ENCODE measurements at regions not wholly inside any gene's neighbourhood (a gene's known extent, or its start where the extent isn't known, plus 50 kb on each side); places are given as distances from the start of the nearest gene placed in this dataset.
"Not testable (repeated sequence)": the region's sequence is repeated elsewhere in the genome, so short reads cannot be mapped to it uniquely, and the experiment has no call there.

DNA sequence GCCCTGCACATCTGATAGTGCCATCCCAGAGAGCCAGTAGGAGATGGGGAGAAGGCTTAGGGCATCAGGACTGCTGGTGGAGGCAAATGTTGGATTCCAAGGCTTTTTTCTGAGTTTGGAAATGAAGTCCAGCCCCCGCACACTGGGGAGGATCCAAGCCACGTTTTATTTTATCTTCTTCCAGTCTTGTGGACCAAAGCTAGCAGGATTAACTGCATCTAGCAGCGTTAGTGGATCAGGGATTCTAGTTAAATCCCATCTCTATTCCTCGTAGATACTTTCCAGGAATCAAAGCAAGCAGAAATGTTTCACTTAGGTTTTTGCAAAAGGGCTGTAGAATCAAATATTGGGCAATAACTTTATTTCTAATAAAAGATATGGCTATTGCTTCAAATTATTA, 114.7 kb upstream of the OR13F1 start:
- Histone ChIP-seq H3K4me3 (ENCODE audit: control insufficient read depth in 1 of 7, extremely low read depth in 1 of 7, insufficient read depth in 4 of 7, low read depth in 2 of 7, low read length in 6 of 7) (no peak overlapping the region), H3K27ac (ENCODE audit: insufficient read depth in 1 of 2, low read depth in 1 of 2, low read length in 2 of 2, poor library complexity in 1 of 2, severe bottlenecking in 2 of 2) (no peak overlapping the region), H3K9me3 (ENCODE audit: control extremely low read depth in 1 of 5, control insufficient read depth in 4 of 5, insufficient read depth in 2 of 5, low read depth in 1 of 5, low read length in 4 of 5) (no peaks in the 10 kb centered on the region), H3K27me3 (replicated peaks in 2 of 5; ENCODE audit: control insufficient read depth in 4 of 5, insufficient read depth in 5 of 5, low read length in 4 of 5) (peaks cover 0 to 2% (median 0%) of the 10 kb centered on the region in 5 experiments), H3K4me1 (ENCODE audit: control extremely low read depth in 1 of 4, control insufficient read depth in 4 of 4, insufficient read depth in 4 of 4, low read length in 3 of 4) (no peaks in the 10 kb centered on the region), H3K36me3 (ENCODE audit: control insufficient read depth in 4 of 4, insufficient read depth in 4 of 4, low read length in 3 of 4) (no peaks in the 10 kb centered on the region)
- 97% methylated on average over 3 of the region's 4 CpGs for WGBS (ENCODE audit: insufficient coverage)
- ChIA-PET POLR2A (no interaction called here), CTCF (no interaction called here)
- DNase-seq: no peak

DNA sequence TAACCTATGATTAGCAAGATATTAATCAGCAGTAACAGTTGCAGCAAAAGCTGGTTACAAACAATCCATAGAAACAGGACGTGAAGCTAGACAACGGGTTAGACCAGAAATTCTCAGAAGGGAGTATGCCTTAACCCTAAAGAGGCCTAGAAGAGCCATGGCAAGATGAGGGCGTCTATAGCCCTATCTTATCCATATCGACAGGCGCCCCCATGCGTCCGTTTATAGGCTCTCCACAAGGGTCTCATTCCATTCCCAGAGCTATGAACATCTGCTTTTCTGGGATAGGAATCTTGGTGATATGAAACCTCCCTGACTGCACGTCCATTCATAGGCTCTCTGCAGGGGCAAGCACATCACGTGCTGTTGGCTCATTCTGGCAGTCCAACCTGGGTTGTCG, 109.2 kb upstream of the OR13F1 start:
- WGBS (ENCODE audit: insufficient coverage): 69% methylated on average over 8 of the region's 10 CpGs
- CTCF ChIA-PET; H3K9me3 ChIP-seq (ENCODE audit: control extremely low read depth in 1 of 5, control insufficient read depth in 4 of 5, insufficient read depth in 2 of 5, low read depth in 1 of 5, low read length in 4 of 5); H3K27me3 ChIP-seq (replicated peaks in 2 of 5; ENCODE audit: control insufficient read depth in 4 of 5, insufficient read depth in 5 of 5, low read length in 4 of 5); H3K4me3 ChIP-seq (ENCODE audit: control insufficient read depth in 1 of 7, extremely low read depth in 1 of 7, insufficient read depth in 4 of 7, low read depth in 2 of 7, low read length in 6 of 7); H3K27ac ChIP-seq (ENCODE audit: insufficient read depth in 1 of 2, low read depth in 1 of 2, low read length in 2 of 2, poor library complexity in 1 of 2, severe bottlenecking in 2 of 2); POLR2A ChIA-PET; H3K36me3 ChIP-seq (ENCODE audit: control insufficient read depth in 4 of 4, insufficient read depth in 4 of 4, low read length in 3 of 4); H3K4me1 ChIP-seq (ENCODE audit: control extremely low read depth in 1 of 4, control insufficient read depth in 4 of 4, insufficient read depth in 4 of 4, low read length in 3 of 4); DNase-seq: not testable (repeated sequence)

DNA sequence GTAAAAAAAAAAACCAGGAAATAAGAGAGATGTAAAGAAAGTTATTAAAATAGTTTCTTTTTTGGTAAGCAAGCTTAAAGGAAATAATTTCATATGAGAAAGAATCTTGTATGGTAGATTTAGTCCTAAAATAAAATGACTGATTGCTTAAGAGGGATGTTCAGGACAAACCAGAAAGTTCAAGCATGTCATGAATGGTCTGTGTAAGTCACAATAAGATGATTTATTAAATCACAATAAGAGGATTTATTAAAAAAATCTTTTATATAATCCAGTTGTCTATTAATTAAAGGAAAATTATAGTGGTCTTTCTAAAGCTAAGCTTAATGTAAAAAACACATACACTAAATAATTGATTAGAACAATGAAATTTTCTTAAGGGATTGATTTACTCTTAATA, 91.8 kb upstream of the OR13F1 start:
- Histone ChIP-seq H3K4me3 (ENCODE audit: control insufficient read depth in 1 of 7, extremely low read depth in 1 of 7, insufficient read depth in 4 of 7, low read depth in 2 of 7, low read length in 6 of 7) (no peak overlapping the region), H3K36me3 (ENCODE audit: control insufficient read depth in 4 of 4, insufficient read depth in 4 of 4, low read length in 3 of 4) (no peaks in the 10 kb centered on the region), H3K4me1 (ENCODE audit: control extremely low read depth in 1 of 4, control insufficient read depth in 4 of 4, insufficient read depth in 4 of 4, low read length in 3 of 4) (no peaks in the 10 kb centered on the region), H3K27ac (ENCODE audit: insufficient read depth in 1 of 2, low read depth in 1 of 2, low read length in 2 of 2, poor library complexity in 1 of 2, severe bottlenecking in 2 of 2) (no peak overlapping the region), H3K27me3 (replicated peaks in 2 of 5; ENCODE audit: control insufficient read depth in 4 of 5, insufficient read depth in 5 of 5, low read length in 4 of 5) (no peaks in the 10 kb centered on the region), H3K9me3 (ENCODE audit: control extremely low read depth in 1 of 5, control insufficient read depth in 4 of 5, insufficient read depth in 2 of 5, low read depth in 1 of 5, low read length in 4 of 5) (peaks cover 0 to 13% (median 2%) of the 10 kb centered on the region in 5 experiments)
- ChIA-PET CTCF (no interaction called here), POLR2A (no interaction called here)
- DNase-seq: no peak

DNA sequence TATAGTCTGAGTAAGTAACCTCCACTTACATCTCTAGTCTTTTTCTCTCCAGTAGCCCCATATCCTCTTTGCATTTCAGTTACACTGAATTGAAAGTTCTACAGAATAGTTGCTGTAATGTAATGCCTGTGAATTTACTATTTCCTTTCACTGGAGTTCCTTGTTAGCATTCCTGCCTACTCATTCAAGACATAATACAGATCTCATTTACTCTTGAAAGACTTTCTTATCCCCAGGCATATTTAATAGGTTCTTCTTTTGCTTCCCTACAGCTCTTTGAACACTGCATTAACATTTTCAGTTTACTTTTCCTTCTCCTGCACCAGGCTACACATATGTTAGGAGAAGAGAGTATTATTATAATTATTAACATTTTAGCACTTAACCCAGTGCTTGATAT, 87.6 kb upstream of the OR13F1 start:
- Histone ChIP-seq H3K27ac (ENCODE audit: insufficient read depth in 1 of 2, low read depth in 1 of 2, low read length in 2 of 2, poor library complexity in 1 of 2, severe bottlenecking in 2 of 2) (no peak overlapping the region), H3K9me3 (ENCODE audit: control extremely low read depth in 1 of 5, control insufficient read depth in 4 of 5, insufficient read depth in 2 of 5, low read depth in 1 of 5, low read length in 4 of 5) (peaks cover 0 to 13% (median 1%) of the 10 kb centered on the region in 5 experiments), H3K27me3 (replicated peaks in 2 of 5; ENCODE audit: control insufficient read depth in 4 of 5, insufficient read depth in 5 of 5, low read length in 4 of 5) (no peaks in the 10 kb centered on the region), H3K36me3 (ENCODE audit: control insufficient read depth in 4 of 4, insufficient read depth in 4 of 4, low read length in 3 of 4) (no peaks in the 10 kb centered on the region), H3K4me1 (ENCODE audit: control extremely low read depth in 1 of 4, control insufficient read depth in 4 of 4, insufficient read depth in 4 of 4, low read length in 3 of 4) (no peaks in the 10 kb centered on the region), H3K4me3 (ENCODE audit: control insufficient read depth in 1 of 7, extremely low read depth in 1 of 7, insufficient read depth in 4 of 7, low read depth in 2 of 7, low read length in 6 of 7) (no peak overlapping the region)
- CTCF ChIA-PET: no interaction called here
- no peak for DNase-seq
- POLR2A ChIA-PET: no interaction called here

DNA sequence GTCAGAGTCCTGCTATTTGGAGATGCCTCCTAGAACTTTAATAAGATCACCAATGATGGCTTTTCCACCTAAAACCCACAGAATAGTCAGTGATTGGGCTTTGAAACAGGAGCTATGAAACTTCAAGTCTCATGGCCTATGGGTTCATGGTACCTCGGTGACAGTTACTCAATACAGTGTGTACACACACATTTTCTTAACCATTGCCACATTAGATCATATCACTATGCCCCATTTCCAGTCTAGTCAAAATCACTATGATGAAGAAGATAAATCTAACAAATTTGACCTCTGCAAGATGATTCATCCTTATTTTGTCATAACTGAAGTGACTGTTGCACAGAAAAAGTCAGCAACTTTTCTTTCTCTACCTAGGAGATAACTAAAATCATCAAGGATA, 86.8 kb upstream of the OR13F1 start:
- no peak for DNase-seq
- H3K27ac ChIP-seq (ENCODE audit: insufficient read depth in 1 of 2, low read depth in 1 of 2, low read length in 2 of 2, poor library complexity in 1 of 2, severe bottlenecking in 2 of 2): no peak overlapping the region
- H3K27me3 ChIP-seq (replicated peaks in 2 of 5; ENCODE audit: control insufficient read depth in 4 of 5, insufficient read depth in 5 of 5, low read length in 4 of 5): no peaks in the 10 kb centered on the region
- CTCF ChIA-PET: no interaction called here
- peaks cover 0 to 13% (median 1%) of the 10 kb centered on the region in 5 experiments for H3K9me3 ChIP-seq (ENCODE audit: control extremely low read depth in 1 of 5, control insufficient read depth in 4 of 5, insufficient read depth in 2 of 5, low read depth in 1 of 5, low read length in 4 of 5)
- H3K4me1 ChIP-seq (ENCODE audit: control extremely low read depth in 1 of 4, control insufficient read depth in 4 of 4, insufficient read depth in 4 of 4, low read length in 3 of 4): no peaks in the 10 kb centered on the region
- no peak overlapping the region for H3K4me3 ChIP-seq (ENCODE audit: control insufficient read depth in 1 of 7, extremely low read depth in 1 of 7, insufficient read depth in 4 of 7, low read depth in 2 of 7, low read length in 6 of 7)
- POLR2A ChIA-PET: no interaction called here
- no CpG with 5 or more reads among the region's 1 CpG for WGBS (ENCODE audit: insufficient coverage)
- no peaks in the 10 kb centered on the region for H3K36me3 ChIP-seq (ENCODE audit: control insufficient read depth in 4 of 4, insufficient read depth in 4 of 4, low read length in 3 of 4)

DNA sequence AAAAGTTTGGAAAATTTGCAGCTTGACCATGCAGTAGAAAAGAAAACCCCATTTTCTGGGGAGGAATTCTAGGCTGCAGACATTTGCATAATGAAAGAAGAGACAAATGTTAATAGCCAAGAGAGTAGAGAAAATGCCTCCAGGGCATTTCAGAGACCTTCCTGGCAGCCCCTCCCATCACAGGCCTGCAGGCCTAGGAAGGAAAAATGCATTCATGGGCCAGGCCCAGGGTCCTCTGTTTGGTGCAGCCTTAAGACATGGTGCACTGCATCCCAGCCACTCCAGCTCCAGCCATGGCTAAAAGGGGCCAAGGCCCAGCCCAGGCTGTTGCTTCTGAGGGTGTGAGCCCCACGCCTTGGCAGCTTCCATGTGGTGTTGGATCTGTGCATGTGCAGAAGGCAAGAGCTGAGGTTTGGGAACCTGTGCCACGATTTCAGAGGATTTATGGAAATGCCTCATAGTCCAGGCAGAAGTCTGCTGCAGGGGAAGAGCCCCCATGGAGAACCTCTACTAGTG, 75.0 kb upstream of the OR13F1 start:
- CTCF ChIA-PET: no interaction called here
- 80% methylated on average over 2 of the region's 2 CpGs for WGBS (ENCODE audit: insufficient coverage)
- POLR2A ChIA-PET: no interaction called here

DNA sequence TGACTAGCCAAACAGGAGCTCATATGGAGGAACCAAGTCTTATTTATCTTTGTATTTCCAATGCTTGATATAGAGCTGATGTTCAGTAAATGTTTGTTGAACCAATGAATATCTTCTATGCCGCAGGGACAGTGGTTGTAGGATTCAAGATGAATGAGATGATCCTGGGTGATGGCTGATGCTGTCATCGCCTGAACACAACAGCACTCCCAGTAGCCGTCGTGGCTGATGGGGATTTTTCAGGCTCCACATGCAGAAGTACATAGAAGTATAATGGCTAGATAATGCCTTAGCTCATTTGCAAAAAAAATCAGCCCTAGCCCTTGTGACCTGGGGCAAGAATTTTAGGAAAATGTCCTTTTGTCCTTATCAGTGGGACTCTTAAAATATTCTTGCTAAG, 69.0 kb upstream of the OR13F1 start:
- no peaks in the 10 kb centered on the region for H3K36me3 ChIP-seq (ENCODE audit: control insufficient read depth in 4 of 4, insufficient read depth in 4 of 4, low read length in 3 of 4)
- 94% methylated on average over 2 of the region's 4 CpGs for WGBS (ENCODE audit: insufficient coverage)

More for the DNA sequence above, 75.0 kb upstream of the OR13F1 start:
- Histone ChIP-seq H3K27me3 (replicated peaks in 2 of 5; ENCODE audit: control insufficient read depth in 4 of 5, insufficient read depth in 5 of 5, low read length in 4 of 5) (no peaks in the 10 kb centered on the region), H3K36me3 (ENCODE audit: control insufficient read depth in 4 of 4, insufficient read depth in 4 of 4, low read length in 3 of 4) (no peaks in the 10 kb centered on the region), H3K4me3 (ENCODE audit: control insufficient read depth in 1 of 7, extremely low read depth in 1 of 7, insufficient read depth in 4 of 7, low read depth in 2 of 7, low read length in 6 of 7) (no peak overlapping the region), H3K27ac (ENCODE audit: insufficient read depth in 1 of 2, low read depth in 1 of 2, low read length in 2 of 2, poor library complexity in 1 of 2, severe bottlenecking in 2 of 2) (no peak overlapping the region), H3K9me3 (ENCODE audit: control extremely low read depth in 1 of 5, control insufficient read depth in 4 of 5, insufficient read depth in 2 of 5, low read depth in 1 of 5, low read length in 4 of 5) (peaks cover 0 to 9% (median 0%) of the 10 kb centered on the region in 5 experiments), H3K4me1 (ENCODE audit: control extremely low read depth in 1 of 4, control insufficient read depth in 4 of 4, insufficient read depth in 4 of 4, low read length in 3 of 4) (no peaks in the 10 kb centered on the region)
- no peak for DNase-seq

More for the DNA sequence above, 69.0 kb upstream of the OR13F1 start:
- no peak for DNase-seq
- Histone ChIP-seq H3K9me3 (ENCODE audit: control extremely low read depth in 1 of 5, control insufficient read depth in 4 of 5, insufficient read depth in 2 of 5, low read depth in 1 of 5, low read length in 4 of 5) (peaks cover 0 to 2% (median 0%) of the 10 kb centered on the region in 5 experiments), H3K4me3 (ENCODE audit: control insufficient read depth in 1 of 7, extremely low read depth in 1 of 7, insufficient read depth in 4 of 7, low read depth in 2 of 7, low read length in 6 of 7) (no peak overlapping the region), H3K27me3 (replicated peaks in 2 of 5; ENCODE audit: control insufficient read depth in 4 of 5, insufficient read depth in 5 of 5, low read length in 4 of 5) (no peaks in the 10 kb centered on the region), H3K4me1 (ENCODE audit: control extremely low read depth in 1 of 4, control insufficient read depth in 4 of 4, insufficient read depth in 4 of 4, low read length in 3 of 4) (no peaks in the 10 kb centered on the region), H3K27ac (ENCODE audit: insufficient read depth in 1 of 2, low read depth in 1 of 2, low read length in 2 of 2, poor library complexity in 1 of 2, severe bottlenecking in 2 of 2) (no peak overlapping the region)
- CTCF ChIA-PET: no interaction called here
- POLR2A ChIA-PET: no interaction called here
